ENCODE measurements at regions not wholly inside any gene's neighbourhood (a gene's known extent, or its start where the extent isn't known, plus 50 kb on each side); places are given as distances from the start of the nearest gene placed in this dataset.

GRCh38 chr2:56816666-56817065 lies 632.9 kb downstream of the CCDC85A start (continued):
- TF ChIP-seq HNF1A (IDR thresholded peaks at IDR 0.05; ENCODE audit: low read depth): no peak
- TF ChIP-seq HNF1A (CRISPR knock-in tag; IDR thresholded peaks at IDR 0.05; ENCODE audit: borderline replicate concordance): no peak
- TF ChIP-seq ZNF678 (CRISPR knock-in tag; IDR thresholded peaks at IDR 0.05): no peak
- TF ChIP-seq EEA1 (CRISPR knock-in tag; IDR thresholded peaks at IDR 0.05; ENCODE audit: borderline replicate concordance): no peak
- no peak for TF ChIP-seq BRD4 (CRISPR knock-in tag; IDR thresholded peaks at IDR 0.05)
- TF ChIP-seq ZNF503 (CRISPR knock-in tag; IDR thresholded peaks at IDR 0.05): no peak
- TF ChIP-seq HDAC6 (IDR thresholded peaks at IDR 0.05; ENCODE audit: low read depth, low read length): no peak
- no peak for TF ChIP-seq NONO (IDR thresholded peaks at IDR 0.05)
- no peak for TF ChIP-seq NONO (CRISPR knock-in tag; conservative IDR thresholded peaks at IDR 0.05)
